Activated naive CD4-positive, alpha-beta T cell treated with anti-CD3 and anti-CD28 coated beads, Interleukin-2, amount 50 U/mL, for 24 hours (primary cell): ENCODE measurements at regions not wholly inside any gene's neighbourhood (a gene's known extent, or its start where the extent isn't known, plus 50 kb on each side); places are given as distances from the start of the nearest gene placed in this dataset.

Experiments
- H3K27ac Mint-ChIP-seq: one replicate; pipeline ENCODE4 v1.8.0; 2021; ENCODE audit warnings: mild to moderate bottlenecking, mixed read lengths
- H3K27me3 Mint-ChIP-seq: one replicate; pipeline ENCODE4 v1.8.0; 2021; ENCODE audit warnings: mixed read lengths
- H3K36me3 Mint-ChIP-seq: one replicate; pipeline ENCODE4 v1.8.0; 2021; ENCODE audit warnings: mixed read lengths
- H3K4me1 Mint-ChIP-seq: one replicate; pipeline ENCODE4 v1.8.0; 2021; ENCODE audit warnings: mixed read lengths
- H3K4me3 Mint-ChIP-seq: one replicate; pipeline ENCODE4 v1.8.0; 2021; ENCODE audit warnings: mild to moderate bottlenecking, mixed read lengths
- H3K9me3 Mint-ChIP-seq: one replicate; pipeline ENCODE4 v1.8.0; 2021; ENCODE audit warnings: mixed read lengths

DNA sequence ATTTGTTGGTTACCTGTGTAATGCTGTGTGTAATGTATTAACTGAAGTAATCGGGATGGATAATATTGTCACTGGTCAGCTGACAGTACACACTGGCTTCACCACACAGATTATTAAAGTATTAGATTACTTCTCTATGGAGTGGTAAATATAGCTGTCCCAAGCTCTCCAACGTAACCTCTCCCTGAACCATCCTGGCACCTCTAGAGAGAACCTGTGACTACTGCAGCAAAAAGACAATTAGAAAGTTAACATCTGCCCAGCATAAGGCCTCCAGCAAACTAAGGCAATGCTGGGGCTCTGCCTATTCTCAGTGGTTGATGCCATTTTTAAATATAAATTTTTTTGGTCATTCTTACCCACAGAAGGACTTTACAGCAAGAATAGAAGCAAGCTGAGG lies 351.3 kb downstream of the GPD2 start:
- Mint-ChIP-seq H3K27me3 (no peaks in the 10 kb centered on the region), H3K27ac (no peak overlapping the region), H3K4me1 (no peaks in the 10 kb centered on the region), H3K4me3 (no peak overlapping the region), H3K36me3 (no peaks in the 10 kb centered on the region), H3K9me3 (no peaks in the 10 kb centered on the region)

DNA sequence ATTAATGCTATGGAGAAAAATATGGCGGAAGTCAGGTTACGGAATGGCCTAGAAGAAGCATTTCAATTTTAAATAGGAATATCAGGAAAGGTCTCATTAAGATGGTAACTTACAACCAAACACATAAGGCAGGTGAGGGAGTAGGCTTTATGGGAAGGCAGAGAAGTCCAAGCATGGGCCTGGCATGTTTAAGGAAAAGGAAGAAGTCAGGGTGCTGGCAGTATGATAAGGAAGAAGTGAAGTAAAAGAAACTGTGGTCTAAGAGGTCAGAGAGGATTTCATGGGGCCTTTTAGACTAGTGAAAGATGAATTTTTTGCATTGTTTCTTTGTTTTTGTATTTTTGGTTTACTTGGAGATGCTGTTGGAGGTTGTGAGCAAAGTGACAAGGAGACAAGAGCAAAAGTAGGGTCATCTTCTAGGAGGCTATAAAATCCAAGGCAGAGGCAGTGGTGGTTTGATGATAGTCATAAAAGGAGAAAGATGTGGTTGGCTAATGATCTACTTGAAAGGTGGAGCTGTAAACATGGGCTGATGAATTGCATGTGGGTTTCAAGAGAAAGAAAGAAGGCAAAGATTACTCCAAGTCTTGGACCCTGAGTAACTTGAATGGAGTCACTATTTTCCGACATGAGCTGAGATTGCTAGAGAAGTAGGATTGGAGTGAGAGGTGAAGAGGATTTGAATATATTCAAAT lies 354.3 kb downstream of the GPD2 start:
- no peaks in the 10 kb centered on the region for H3K36me3 Mint-ChIP-seq
- H3K27ac Mint-ChIP-seq: no peak overlapping the region
- H3K4me1 Mint-ChIP-seq: no peaks in the 10 kb centered on the region
- H3K27me3 Mint-ChIP-seq: no peaks in the 10 kb centered on the region
- H3K4me3 Mint-ChIP-seq: no peak overlapping the region
- no peaks in the 10 kb centered on the region for H3K9me3 Mint-ChIP-seq

DNA sequence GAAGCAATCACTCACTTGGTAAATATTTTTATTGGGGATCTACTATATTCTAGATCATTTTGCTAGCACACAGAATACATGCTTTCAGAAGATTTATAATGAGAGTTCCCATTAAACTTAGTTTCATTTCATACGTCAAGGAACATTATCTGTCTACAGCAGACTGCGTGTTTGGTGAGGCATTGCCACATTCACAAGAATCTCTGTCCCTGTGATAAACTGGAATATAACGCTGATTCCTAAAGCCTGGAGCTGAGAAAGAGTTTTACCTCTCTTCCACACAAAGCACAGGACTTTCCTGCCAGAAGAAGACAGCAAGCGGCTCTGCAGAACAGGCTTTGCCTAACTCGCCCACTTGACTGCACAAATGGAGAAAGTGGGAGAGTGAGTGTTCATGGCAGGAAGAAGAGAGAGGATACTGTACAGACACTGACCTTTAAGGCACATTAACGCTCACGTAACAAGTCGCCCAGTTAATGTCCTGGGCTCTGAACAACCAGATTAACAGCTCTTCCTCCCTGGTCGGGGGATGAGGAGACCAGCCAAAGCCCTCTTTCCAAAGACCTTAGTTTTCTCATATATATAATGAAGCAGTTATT lies 356.2 kb downstream of the GPD2 start:
- Mint-ChIP-seq H3K4me3 (no peak overlapping the region), H3K27ac (no peak overlapping the region), H3K36me3 (no peaks in the 10 kb centered on the region), H3K4me1 (no peaks in the 10 kb centered on the region), H3K27me3 (no peaks in the 10 kb centered on the region), H3K9me3 (no peaks in the 10 kb centered on the region)

DNA sequence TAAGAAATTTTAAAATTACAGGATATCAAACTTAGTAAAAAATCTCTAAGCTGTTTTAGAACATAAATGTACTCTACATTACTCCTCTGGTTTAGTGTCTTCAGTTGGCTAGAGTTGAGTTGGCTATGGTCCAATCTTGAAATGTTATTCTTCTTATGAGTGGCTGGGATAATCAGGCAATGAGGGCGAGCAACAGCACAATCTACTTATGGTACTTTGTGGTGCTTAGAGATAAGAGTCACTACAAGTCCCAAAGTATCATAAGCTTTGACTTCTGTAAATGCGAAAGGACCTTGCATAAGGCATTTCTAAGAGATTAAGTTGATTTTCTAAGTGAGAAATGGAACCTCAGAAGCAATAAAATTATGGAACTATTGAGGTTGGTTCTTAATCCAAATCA lies 361.7 kb downstream of the GPD2 start:
- no peaks in the 10 kb centered on the region for H3K36me3 Mint-ChIP-seq
- no peaks in the 10 kb centered on the region for H3K4me1 Mint-ChIP-seq
- no peak overlapping the region for H3K27ac Mint-ChIP-seq
- no peaks in the 10 kb centered on the region for H3K9me3 Mint-ChIP-seq
- H3K27me3 Mint-ChIP-seq: no peaks in the 10 kb centered on the region
- no peak overlapping the region for H3K4me3 Mint-ChIP-seq

DNA sequence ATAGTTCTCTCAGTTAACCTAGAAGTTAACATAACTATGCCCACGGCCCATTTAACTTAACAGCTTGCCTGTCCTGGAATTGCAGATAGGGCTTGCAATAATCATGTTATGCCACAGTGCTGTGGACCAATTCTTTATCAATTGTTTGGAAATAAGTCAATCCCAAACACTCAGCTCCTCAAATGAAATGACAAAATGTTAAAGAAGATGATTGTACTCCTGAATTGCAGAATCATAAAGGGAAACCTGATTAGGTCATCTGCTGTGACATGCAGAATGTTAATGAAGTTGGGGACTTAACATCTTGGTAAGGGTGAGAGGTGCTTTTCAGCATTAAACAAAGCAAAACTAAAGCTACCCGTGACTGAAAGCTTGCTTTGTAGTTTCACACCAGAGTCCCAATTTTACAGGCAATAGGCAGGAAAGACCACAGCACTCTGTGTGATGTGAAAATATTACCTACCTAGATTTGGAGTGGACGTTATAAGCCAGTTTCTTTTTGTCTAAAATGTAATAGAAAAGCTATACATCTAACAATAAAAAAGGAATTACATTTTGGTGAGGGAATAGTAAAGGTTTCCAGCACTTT lies 364.0 kb downstream of the GPD2 start:
- Mint-ChIP-seq H3K27me3 (peaks cover 2% of the 10 kb centered on the region), H3K27ac (no peak overlapping the region), H3K4me1 (no peaks in the 10 kb centered on the region), H3K9me3 (no peaks in the 10 kb centered on the region), H3K36me3 (no peaks in the 10 kb centered on the region), H3K4me3 (no peak overlapping the region)

DNA sequence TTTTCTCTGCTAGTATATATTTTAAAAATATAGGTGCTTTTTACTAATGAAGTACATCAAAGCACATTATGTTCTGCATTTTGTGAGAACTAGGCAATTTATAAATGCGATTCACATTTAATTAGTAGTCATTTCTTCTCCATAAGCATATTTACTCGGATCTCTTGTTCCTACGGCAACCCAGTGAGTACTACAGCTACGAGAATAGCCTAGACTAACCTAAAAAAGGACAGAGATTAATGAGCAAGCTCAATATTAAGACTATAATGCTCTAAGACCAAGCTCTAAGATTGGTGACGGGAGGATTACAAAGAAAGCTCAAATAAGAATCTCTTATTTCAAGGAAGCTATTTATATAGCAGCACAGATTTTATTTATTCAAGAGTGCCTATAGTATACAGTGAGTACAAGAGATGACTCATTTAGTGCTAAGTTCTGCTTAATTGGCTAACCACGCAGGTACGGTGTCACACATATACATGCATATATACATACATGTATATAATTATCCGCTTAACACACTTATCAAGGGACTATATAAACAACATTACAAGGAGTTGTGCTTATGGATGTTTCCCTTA lies 364.7 kb downstream of the GPD2 start:
- Mint-ChIP-seq H3K27me3 (peaks cover 2% of the 10 kb centered on the region), H3K27ac (no peak overlapping the region), H3K4me1 (no peaks in the 10 kb centered on the region), H3K4me3 (no peak overlapping the region), H3K36me3 (no peaks in the 10 kb centered on the region), H3K9me3 (no peaks in the 10 kb centered on the region)

DNA sequence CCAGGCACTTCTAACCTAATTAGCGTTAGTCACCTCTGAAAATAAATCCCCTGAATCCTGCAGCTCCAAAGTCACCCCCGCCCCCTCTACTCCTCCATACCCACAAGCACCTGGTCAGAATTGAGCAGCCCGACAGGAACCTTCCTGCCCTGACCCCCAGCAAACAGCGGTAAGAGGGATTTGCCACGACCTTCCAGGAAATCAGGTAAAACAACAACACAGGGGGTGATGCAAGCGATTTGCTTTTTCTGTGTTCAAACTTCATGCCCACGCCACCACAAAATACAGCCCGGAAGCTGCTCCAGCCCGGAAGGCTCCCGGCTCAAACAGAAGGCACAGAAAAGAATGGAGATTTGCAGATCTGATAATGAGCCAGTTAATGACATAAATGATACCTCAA lies 367.1 kb downstream of the GPD2 start:
- H3K9me3 Mint-ChIP-seq: no peaks in the 10 kb centered on the region
- peaks cover 2% of the 10 kb centered on the region for H3K27me3 Mint-ChIP-seq
- H3K36me3 Mint-ChIP-seq: no peaks in the 10 kb centered on the region
- H3K4me1 Mint-ChIP-seq: no peaks in the 10 kb centered on the region
- H3K27ac Mint-ChIP-seq: no peak overlapping the region
- H3K4me3 Mint-ChIP-seq: no peak overlapping the region

DNA sequence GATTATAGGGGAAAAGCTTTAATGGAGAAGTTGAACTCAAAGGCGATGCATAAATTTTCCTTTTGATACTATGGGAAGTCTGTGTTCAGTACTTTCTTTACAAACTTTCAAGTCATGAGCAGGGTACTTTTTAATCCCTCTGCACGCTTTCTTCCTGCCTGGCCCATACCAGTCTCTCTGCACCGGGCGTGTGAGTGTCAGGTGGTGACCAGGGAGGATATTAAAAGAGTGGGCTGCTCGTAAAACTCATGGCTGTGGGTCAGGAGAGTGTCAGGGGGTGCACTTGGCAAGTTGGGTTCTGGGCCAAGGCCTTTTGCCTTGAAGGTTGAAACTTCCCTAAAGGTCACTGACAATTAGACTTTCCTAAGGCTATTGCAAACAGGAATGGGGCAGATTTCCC lies 367.8 kb downstream of the GPD2 start:
- Mint-ChIP-seq H3K36me3 (no peaks in the 10 kb centered on the region), H3K4me3 (no peak overlapping the region), H3K27me3 (peaks cover 2% of the 10 kb centered on the region), H3K27ac (no peak overlapping the region), H3K4me1 (no peaks in the 10 kb centered on the region), H3K9me3 (no peaks in the 10 kb centered on the region)

DNA sequence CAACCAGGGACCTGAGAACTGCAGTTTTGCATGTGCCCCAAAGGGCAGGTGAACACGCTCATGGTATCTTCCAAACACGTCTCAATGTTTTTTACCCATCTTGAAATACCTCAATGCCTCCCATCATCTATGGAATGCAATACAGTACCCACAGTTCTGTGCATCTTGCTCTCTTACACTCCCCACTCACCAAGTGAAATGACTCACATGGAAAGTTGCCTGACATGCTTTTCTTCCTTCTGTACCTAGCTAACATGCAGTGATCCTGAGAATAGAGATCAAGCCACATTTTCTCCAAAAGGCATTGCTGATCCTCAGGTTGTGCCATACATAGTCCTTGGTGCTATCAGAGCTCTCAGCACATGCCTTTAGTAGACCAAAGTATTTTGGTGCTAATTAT lies 373.9 kb downstream of the GPD2 start:
- H3K9me3 Mint-ChIP-seq: no peaks in the 10 kb centered on the region
- H3K27me3 Mint-ChIP-seq: no peaks in the 10 kb centered on the region
- no peak overlapping the region for H3K27ac Mint-ChIP-seq
- H3K4me3 Mint-ChIP-seq: no peak overlapping the region
- no peaks in the 10 kb centered on the region for H3K4me1 Mint-ChIP-seq
- no peaks in the 10 kb centered on the region for H3K36me3 Mint-ChIP-seq

DNA sequence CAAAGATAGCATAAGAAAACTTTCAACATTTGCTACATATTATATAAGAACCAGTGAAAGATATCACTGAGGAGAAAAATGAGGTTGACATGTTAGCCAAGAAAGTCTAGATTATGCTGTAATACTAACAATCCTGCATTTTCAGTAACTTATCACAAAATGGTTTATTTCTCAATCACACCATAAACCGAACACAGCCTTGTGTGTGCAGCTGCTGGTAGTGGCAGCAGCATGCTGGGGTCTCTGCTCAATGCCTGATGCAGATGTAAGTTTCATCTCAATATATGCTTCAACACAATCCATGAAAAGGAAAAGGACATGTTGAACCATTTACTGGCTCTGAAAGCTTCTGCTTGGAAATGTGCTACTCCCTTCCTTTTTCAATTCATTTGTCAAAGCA lies 376.3 kb downstream of the GPD2 start:
- H3K4me1 Mint-ChIP-seq: no peaks in the 10 kb centered on the region
- H3K27me3 Mint-ChIP-seq: no peaks in the 10 kb centered on the region
- H3K9me3 Mint-ChIP-seq: no peaks in the 10 kb centered on the region

DNA sequence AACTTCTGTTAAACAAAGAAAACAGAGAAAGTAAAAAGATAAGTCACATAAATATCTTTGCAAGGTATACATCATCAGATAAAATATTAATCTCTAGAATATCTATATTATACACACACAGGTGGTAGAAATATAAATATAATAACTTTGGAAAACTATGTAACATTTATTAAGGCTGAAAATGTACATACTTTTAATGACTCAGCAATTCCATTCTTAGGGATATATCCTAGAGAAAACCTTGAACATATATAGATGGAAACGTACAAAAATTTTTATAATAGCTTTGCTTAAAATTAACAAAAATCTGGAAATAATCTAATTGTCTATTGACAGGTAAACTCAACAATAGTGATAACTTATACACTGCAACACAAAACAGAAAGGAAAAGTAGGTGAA lies 381.3 kb downstream of the GPD2 start:
- Mint-ChIP-seq H3K36me3 (no peaks in the 10 kb centered on the region), H3K4me3 (no peak overlapping the region), H3K4me1 (no peaks in the 10 kb centered on the region), H3K27me3 (peaks cover 1% of the 10 kb centered on the region), H3K27ac (no peak overlapping the region), H3K9me3 (no peaks in the 10 kb centered on the region)

More for the DNA sequence above, 376.3 kb downstream of the GPD2 start:
- Mint-ChIP-seq H3K4me3 (no peak overlapping the region), H3K36me3 (no peaks in the 10 kb centered on the region), H3K27ac (no peak overlapping the region)

DNA sequence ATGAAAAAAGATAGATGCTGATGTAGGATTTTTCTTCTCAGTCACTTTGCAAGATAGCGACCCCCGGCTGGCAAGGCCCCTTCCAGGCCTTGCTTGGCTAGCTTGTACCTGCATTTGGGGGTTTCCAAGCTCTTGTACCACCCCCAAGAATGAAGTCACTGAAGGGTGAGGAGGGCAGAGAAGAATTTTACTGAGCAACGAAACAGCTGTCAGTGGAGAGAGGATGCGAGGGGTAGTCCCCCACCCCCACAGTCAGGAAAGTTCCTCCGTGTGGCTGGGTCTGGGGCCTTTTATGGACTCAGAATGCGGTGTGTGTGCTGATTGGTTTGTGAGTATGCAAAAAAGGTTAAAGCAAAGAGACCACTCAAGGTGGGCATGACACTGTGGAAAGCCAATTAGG lies 382.0 kb downstream of the GPD2 start:
- H3K4me3 Mint-ChIP-seq: no peak overlapping the region
- H3K4me1 Mint-ChIP-seq: no peaks in the 10 kb centered on the region
- peaks cover 1% of the 10 kb centered on the region for H3K27me3 Mint-ChIP-seq
- H3K36me3 Mint-ChIP-seq: no peaks in the 10 kb centered on the region
- H3K27ac Mint-ChIP-seq: no peak overlapping the region
- H3K9me3 Mint-ChIP-seq: no peaks in the 10 kb centered on the region

DNA sequence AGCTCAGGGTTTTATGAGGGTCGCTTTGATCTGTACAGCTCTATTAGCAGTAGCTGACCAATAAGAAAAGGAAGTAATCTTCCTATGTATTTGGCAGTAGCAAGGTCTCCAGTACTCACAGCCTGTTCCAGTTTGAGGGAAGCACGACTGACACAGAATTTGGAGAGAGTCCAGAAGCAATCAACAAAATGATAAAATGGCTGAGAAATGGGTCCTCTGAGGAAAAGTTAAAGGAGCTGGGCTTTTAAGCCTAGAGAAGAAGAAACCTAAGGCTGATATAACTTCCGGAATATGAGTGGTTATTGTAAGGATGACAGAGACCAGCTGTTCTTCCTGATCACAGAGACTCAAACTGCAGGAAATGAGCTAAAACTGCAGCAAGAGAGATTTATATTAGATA lies 382.8 kb downstream of the GPD2 start:
- no peaks in the 10 kb centered on the region for H3K4me1 Mint-ChIP-seq
- H3K27me3 Mint-ChIP-seq: peaks cover 1% of the 10 kb centered on the region
- no peak overlapping the region for H3K27ac Mint-ChIP-seq
- no peaks in the 10 kb centered on the region for H3K9me3 Mint-ChIP-seq
- H3K4me3 Mint-ChIP-seq: no peak overlapping the region
- no peaks in the 10 kb centered on the region for H3K36me3 Mint-ChIP-seq

DNA sequence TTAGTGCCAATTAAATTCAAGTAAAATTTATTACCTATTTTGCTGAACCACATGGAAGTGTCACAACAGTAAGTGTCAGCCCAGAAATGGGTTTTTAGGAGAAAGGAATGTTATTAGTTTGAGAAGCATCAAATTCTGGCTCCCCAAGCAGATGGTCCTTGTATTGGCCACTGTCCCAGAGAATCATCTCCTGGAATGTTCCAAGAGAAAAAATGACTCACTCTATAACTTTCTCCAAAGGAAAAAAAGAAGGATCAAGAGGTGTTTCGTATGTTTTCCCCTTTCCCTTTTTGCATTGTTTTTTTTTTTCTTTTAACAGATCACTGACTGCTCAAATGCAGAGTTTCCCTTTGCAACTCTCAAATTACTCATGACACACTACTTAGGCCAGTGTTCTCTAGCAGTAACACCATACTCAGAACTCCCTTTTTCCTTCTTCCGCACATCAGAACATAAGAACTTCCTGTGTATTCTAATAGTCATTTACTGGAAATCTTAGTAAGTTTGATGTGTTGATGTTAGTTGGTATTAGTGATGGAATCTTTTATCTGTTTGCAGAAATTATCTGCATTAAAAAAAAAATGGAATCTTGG lies 390.3 kb downstream of the GPD2 start:
- no peaks in the 10 kb centered on the region for H3K4me1 Mint-ChIP-seq
- H3K4me3 Mint-ChIP-seq: no peak overlapping the region
- H3K27ac Mint-ChIP-seq: no peak overlapping the region
- no peaks in the 10 kb centered on the region for H3K36me3 Mint-ChIP-seq
- H3K27me3 Mint-ChIP-seq: no peaks in the 10 kb centered on the region
- H3K9me3 Mint-ChIP-seq: peaks cover 8% of the 10 kb centered on the region

DNA sequence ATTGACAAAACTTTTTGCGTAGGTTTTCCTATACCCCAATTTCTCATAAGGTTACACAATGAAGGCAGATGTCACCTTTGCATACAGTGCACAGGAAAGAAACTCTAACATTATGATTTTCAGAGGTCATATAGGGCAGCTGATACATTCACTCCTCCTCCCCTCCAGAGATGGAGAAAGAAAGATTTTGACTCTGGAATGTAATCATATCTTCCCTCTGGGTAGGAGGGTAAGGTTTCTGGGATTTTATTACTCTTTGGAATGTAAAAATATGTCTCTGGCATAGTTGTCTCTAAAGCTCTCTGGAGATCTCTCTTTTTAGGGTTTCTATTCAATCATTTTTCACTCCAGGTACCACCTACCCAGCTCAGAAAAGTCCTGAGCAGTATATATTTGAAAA lies 398.3 kb downstream of the GPD2 start:
- Mint-ChIP-seq H3K36me3 (no peaks in the 10 kb centered on the region), H3K9me3 (peaks cover 14% of the 10 kb centered on the region), H3K4me3 (no peak overlapping the region)

More for the DNA sequence above, 398.3 kb downstream of the GPD2 start:
- H3K27me3 Mint-ChIP-seq: peaks cover 6% of the 10 kb centered on the region
- H3K4me1 Mint-ChIP-seq: no peaks in the 10 kb centered on the region
- H3K27ac Mint-ChIP-seq: no peak overlapping the region
